GM06990 (cell line): ENCODE measurements at regions not wholly inside any gene's neighbourhood (a gene's known extent, or its start where the extent isn't known, plus 50 kb on each side); places are given as distances from the start of the nearest gene placed in this dataset.

Experiments used
- DNase-seq: peaks from one replicate; pipeline ENCODE4 v3.0.0-alpha.2; 2011; ENCODE audit not compliant: insufficient read length; ENCODE audit errors: extremely low read depth
- H3K27me3 ChIP-seq: replicated peaks from 2 replicates; pipeline ENCODE4 v1.6.0; 2011; ENCODE audit warnings: low read length; ENCODE audit not compliant: control insufficient read depth, insufficient read depth
- H3K36me3 ChIP-seq: 2 replicates; pipeline ENCODE4 v1.5.1; 2011; ENCODE audit warnings: low read length; ENCODE audit not compliant: control insufficient read depth, insufficient read depth
- H3K4me3 ChIP-seq: replicated peaks from 2 replicates; pipeline ENCODE4 v1.5.1; 2011; ENCODE audit warnings: low read depth, mild to moderate bottlenecking, control low read depth, low read length
- TF ChIP-seq, protein P1 (sequence below): IDR thresholded peaks from 2 replicates; pipeline ENCODE4 v1.5.1; 2011; ENCODE audit warnings: low read length, control low read depth, mild to moderate bottlenecking, inconsistent platforms; ENCODE audit not compliant: insufficient read depth, poor library complexity, severe bottlenecking

DNA sequence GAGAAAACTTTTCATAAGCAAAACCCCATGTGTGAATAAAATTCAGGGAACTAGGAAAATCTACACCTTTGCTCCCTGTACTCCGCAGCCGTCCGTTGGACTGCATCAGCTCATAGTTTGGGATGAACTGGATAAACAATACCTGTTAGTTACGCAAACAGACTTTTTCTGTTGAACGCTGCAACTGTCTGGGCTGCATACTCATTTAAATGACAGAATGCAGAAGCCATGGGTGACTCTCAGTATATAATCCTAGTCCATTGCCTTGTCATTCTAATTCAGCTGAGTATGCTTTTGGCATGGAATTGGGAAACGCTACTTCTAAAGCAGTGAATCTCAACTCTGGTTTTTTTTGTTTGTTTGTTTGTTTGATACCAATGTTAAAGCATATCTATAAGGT lies 151.6 kb downstream of the SLITRK1 start:
- TF ChIP-seq, protein P1, sequence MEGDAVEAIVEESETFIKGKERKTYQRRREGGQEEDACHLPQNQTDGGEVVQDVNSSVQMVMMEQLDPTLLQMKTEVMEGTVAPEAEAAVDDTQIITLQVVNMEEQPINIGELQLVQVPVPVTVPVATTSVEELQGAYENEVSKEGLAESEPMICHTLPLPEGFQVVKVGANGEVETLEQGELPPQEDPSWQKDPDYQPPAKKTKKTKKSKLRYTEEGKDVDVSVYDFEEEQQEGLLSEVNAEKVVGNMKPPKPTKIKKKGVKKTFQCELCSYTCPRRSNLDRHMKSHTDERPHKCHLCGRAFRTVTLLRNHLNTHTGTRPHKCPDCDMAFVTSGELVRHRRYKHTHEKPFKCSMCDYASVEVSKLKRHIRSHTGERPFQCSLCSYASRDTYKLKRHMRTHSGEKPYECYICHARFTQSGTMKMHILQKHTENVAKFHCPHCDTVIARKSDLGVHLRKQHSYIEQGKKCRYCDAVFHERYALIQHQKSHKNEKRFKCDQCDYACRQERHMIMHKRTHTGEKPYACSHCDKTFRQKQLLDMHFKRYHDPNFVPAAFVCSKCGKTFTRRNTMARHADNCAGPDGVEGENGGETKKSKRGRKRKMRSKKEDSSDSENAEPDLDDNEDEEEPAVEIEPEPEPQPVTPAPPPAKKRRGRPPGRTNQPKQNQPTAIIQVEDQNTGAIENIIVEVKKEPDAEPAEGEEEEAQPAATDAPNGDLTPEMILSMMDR, result no peak
- no peak overlapping the region for H3K4me3 ChIP-seq
- H3K36me3 ChIP-seq, result no peaks in the 10 kb centered on the region

DNA sequence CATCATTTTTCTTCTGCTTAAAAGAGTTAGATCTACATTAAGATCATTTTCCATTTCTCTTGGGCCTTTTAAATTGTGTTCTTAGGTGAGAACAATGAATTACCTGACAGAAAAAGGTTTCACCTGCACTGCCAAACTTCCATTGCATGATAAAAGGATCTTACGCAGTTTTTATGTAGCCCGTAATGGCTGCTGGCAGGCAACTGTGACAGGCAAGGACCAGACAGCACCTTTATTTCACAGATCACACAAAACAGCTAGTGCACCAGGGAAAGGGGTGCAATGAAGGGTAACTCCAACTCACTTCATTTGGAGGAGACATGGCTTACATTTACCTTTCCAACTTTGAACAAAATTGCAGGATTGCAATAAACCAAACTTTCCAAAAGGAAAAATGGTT lies 159.8 kb downstream of the SLITRK1 start:
- Histone ChIP-seq H3K36me3 (no peaks in the 10 kb centered on the region), H3K27me3 (no peaks in the 10 kb centered on the region), H3K4me3 (no peak overlapping the region)
- DNase-seq, result no peak
- TF ChIP-seq, protein P1, result no peak

More for the DNA sequence above, 151.6 kb downstream of the SLITRK1 start:
- H3K27me3 ChIP-seq, result no peaks in the 10 kb centered on the region
- no peak for DNase-seq

DNA sequence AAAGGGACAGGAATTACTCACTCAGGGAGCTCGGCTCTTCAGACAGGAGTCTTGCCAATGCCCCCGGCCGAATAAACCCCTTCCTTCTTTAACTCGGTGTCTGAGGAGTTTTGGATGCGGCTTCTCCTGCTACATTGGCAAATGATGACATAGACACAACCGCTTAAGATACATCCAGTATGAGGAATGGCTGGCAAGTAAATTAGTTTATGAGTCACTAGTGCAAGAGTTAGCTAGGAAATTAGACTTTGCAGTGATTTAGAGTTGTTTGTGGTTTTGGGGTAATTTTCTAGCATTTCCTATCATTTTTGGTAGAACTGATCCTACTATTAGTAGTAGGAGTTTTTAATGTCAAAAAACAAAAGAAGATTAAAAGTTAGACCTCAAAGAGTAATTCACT lies 166.2 kb downstream of the SLITRK1 start:
- no peak for DNase-seq
- Histone ChIP-seq H3K4me3 (no peak overlapping the region), H3K36me3 (no peaks in the 10 kb centered on the region), H3K27me3 (no peaks in the 10 kb centered on the region)
- TF ChIP-seq, protein P1, result no peak

DNA sequence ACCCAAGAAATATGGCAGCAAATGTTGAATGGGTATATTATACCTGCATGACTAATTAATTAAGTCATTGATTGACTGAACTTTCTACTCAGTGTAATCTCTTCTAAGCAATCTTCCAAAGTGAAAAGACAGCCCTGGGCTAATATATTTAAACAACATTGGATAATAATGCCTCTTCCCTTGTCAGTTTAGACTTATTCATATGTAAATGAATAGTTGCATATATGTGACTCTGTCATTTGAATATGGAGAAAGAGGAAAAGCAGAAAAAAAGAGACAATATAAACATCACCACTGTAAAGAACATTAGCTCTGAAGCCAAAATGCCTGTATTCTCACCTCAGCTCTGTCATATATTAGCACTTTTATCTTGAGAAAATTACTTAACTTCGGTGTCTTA lies 168.0 kb downstream of the SLITRK1 start:
- TF ChIP-seq, protein P1, result no peak

DNA sequence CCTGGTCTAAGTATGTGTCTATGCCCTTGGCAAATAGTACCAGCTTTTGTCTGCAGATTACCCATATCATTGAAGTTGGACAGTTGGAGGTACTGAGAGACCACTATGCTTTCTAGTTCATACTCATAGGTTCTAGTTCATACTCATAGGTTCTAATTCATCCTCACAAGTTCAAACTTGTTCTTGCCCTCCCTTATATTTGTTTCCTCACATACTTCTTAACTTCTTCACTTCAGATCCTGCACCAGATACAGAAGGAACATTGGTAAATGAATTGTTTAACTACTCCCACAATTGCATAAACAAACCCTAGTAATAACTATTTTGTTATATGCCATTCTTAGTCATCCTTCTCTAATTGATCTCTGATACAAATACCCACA lies 172.2 kb downstream of the SLITRK1 start:
- DNase-seq, result no peak
- Histone ChIP-seq H3K4me3 (no peak overlapping the region), H3K36me3 (no peaks in the 10 kb centered on the region), H3K27me3 (no peaks in the 10 kb centered on the region)
- TF ChIP-seq, protein P1, result no peak

More for the DNA sequence above, 168.0 kb downstream of the SLITRK1 start:
- DNase-seq, result no peak
- Histone ChIP-seq H3K27me3 (no peaks in the 10 kb centered on the region), H3K36me3 (no peaks in the 10 kb centered on the region), H3K4me3 (no peak overlapping the region)
